GM12865 (cell line): ENCODE measurements at regions not wholly inside any gene's neighbourhood (a gene's known extent, or its start where the extent isn't known, plus 50 kb on each side); places are given as distances from the start of the nearest gene placed in this dataset.
A peak's percentile ranks its signal among the peaks of the same experiment; 100 is the strongest.
"Not testable (repeated sequence)": the region's sequence is repeated elsewhere in the genome, so short reads cannot be mapped to it uniquely, and the experiment has no call there.

ENCODE experiments used
- DNase-seq: peaks from one replicate; pipeline ENCODE4 v3.0.0; 2010; ENCODE audit warnings: low read depth
- H3K4me3 ChIP-seq: 2 replicates; pipeline ENCODE4 v1.5.1; 2011; ENCODE audit warnings: mild to moderate bottlenecking, low read depth, low read length, control low read depth

DNA sequence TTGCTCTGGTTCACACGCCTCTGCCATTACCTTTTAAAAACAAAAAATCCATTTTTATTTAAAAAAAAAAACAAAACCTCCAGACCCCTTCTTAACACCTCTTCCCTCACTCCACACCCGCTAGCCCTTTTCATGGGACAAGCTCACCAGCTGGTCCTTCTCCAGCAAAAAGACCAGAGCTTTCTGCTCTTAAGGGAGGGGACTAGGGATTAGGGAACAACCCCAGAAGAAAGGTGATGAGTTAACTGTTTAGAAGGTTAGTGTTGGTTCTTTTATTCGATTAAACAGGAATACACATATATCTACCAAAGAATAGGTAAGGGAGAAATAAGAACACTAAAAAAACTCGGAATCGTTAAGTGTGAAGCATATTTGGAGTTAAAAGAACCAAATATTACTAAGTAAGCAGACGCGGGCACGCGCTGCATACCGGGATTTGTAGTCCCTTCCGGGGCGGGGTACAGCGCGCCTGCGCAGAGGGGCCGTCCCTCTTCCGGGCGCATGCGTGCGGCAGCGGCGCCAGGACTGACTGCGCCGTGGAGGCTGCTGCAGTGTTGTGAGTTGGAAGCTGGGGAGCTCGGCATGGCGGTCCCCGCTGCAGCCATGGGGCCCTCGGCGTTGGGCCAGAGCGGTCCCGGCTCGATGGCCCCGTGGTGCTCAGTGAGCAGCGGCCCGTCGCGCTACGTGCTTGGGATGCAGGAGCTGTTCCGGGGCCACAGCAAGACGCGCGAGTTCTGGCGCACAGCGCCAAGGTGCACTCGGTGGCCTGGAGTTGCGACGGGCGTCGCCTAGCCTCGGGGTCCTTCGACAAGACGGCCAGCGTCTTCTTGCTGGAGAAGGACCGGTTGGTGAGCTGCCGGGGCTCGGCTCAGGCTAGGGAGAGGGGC lies 92.6 kb upstream of the FAM153A start:
- peak overlapping the region; percentile 28; the same call in 1 of the 2 replicates for H3K4me3 ChIP-seq
- DNase-seq: peak; percentile 7

- not testable (repeated sequence) for DNase-seq, H3K4me3 ChIP-seq
Observed at GRCh38 chr5:177863822-177864446, 81.2 kb upstream of the FAM153A start.

DNA sequence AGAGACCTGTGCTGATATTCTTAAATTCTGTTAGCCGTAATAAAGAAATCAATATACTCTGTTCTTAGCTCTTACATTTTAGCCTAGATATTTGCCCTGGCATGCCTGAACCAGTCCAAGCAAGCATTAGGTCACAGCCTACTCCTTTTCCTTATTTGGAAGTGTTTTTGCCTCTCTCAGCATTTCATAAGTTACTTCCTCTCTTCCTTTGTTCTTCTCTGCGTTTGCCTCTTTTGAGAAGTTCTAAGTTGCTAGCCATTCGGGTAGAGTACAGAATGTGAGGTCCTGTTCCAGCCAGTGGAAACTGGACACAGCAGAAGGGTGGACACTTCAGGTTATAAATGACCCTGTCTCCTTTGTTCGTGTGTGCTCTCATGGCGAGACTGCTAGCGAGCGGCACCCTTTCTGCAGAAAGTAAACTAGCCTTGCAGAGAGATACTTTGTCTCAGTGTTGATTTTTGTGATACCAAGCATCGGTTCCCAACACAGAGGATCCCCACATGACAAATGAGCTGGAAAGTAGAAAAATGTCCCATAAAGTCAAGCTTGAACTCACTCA lies 75.0 kb upstream of the FAM153A start:
- H3K4me3 ChIP-seq, DNase-seq: not testable (repeated sequence)

- DNase-seq: not testable (repeated sequence)
Observed at GRCh38 chr5:177856474-177856873, 73.8 kb upstream of the FAM153A start.

GRCh38 chr5:177847914-177848313 lies 65.2 kb upstream of the FAM153A start:
- DNase-seq, H3K4me3 ChIP-seq: not testable (repeated sequence)

More at GRCh38 chr5:177856474-177856873, 73.8 kb upstream of the FAM153A start:
- not testable (repeated sequence) for H3K4me3 ChIP-seq

- not testable (repeated sequence) for DNase-seq, H3K4me3 ChIP-seq
Observed at GRCh38 chr5:177846598-177846997, 63.9 kb upstream of the FAM153A start.

DNA sequence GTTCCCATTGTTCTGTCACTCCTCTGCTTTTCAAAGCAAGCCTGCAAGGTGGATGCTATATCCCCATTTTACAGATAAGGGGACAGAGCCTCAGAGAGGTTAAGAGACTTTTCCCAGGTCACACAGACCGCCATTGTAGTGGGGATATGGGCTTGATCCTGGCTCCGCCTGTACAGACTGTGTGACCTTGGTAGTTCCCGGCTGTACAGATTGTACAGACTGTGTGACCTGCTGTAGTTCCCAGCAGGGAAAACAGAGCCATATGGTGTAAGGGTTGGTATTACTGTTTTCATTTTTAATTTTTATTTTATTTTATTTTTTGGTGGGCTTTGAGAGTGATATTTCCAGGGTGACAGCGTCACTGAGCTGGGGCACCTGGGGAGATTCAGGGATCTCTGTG lies 63.2 kb upstream of the FAM153A start:
- DNase-seq, H3K4me3 ChIP-seq: not testable (repeated sequence)

GRCh38 chr5:177836191-177836590 lies 53.5 kb upstream of the FAM153A start:
- DNase-seq: peak; percentile 3
- H3K4me3 ChIP-seq: not testable (repeated sequence)
